Smooth muscle cell (in vitro differentiated cells): ENCODE measurements at regions not wholly inside any gene's neighbourhood (a gene's known extent, or its start where the extent isn't known, plus 50 kb on each side); places are given as distances from the start of the nearest gene placed in this dataset.

ENCODE experiments used
- DNase-seq: peaks from one replicate; lab custom pipeline; 2025; ENCODE audit not compliant: unreplicated experiment; lab: John Stamatoyannopoulos, UW
- H2AFZ ChIP-seq: fragments of 200-600 bp; sonication (generic); 2 replicates; pipeline ENCODE4 v1.6.0; 2016; ENCODE audit warnings: antibody characterized with exemption, low read depth, mild to moderate bottlenecking
- H3F3A ChIP-seq: fragments of 200-600 bp; sonication (generic); 2 replicates; pipeline ENCODE4 v1.6.0; 2017; ENCODE audit warnings: antibody characterized with exemption, low read depth
- H3K27ac ChIP-seq: fragments of 200-600 bp; sonication (generic); 2 replicates; pipeline ENCODE4 v1.5.1; 2016; ENCODE audit warnings: low read depth, mild to moderate bottlenecking
- H3K27me3 ChIP-seq: fragments of 200-600 bp; sonication (generic); 2 replicates; pipeline ENCODE4 v1.6.1; 2016; ENCODE audit warnings: low read depth, mild to moderate bottlenecking
- H3K36me3 ChIP-seq: fragments of 200-600 bp; sonication (generic); 2 replicates; pipeline ENCODE4 v1.5.1; 2016; ENCODE audit warnings: low read depth
- H3K4me1 ChIP-seq: fragments of 200-600 bp; sonication (generic); 2 replicates; pipeline ENCODE4 v1.5.1; 2016; ENCODE audit warnings: low read depth
- H3K4me2 ChIP-seq: fragments of 200-600 bp; sonication (generic); 2 replicates; pipeline ENCODE4 v1.6.0; 2016; ENCODE audit warnings: mild to moderate bottlenecking
- H3K4me3 ChIP-seq: fragments of 200-600 bp; sonication (generic); 2 replicates; pipeline ENCODE4 v1.5.1; 2016; ENCODE audit warnings: mild to moderate bottlenecking
- H3K79me2 ChIP-seq: fragments of 200-600 bp; sonication (generic); 2 replicates; pipeline ENCODE4 v1.6.0; 2016; ENCODE audit warnings: low read depth, mild to moderate bottlenecking
- H3K9ac ChIP-seq: fragments of 200-600 bp; sonication (generic); 2 replicates; pipeline ENCODE4 v1.6.0; 2016; ENCODE audit warnings: low read depth
- H3K9me3 ChIP-seq: fragments of 200-600 bp; sonication (generic); replicated peaks from 2 replicates; pipeline ENCODE4 v1.5.1; 2016; ENCODE audit warnings: low read depth
- H4K20me1 ChIP-seq: fragments of 200-600 bp; sonication (generic); 2 replicates; pipeline ENCODE4 v1.6.0; 2016; ENCODE audit warnings: low read depth
- CTCF ChIP-seq: fragments of 200-600 bp; sonication (generic); IDR thresholded peaks from 2 replicates; pipeline ENCODE4 v1.5.1; 2017; ENCODE audit warnings: borderline replicate concordance, mild to moderate bottlenecking, antibody characterized with exemption; ENCODE audit not compliant: insufficient read depth, poor library complexity, severe bottlenecking
- WGBS: methylation state at CpG from one replicate; pipeline ENCODE4 v1.1.7; 2016; ENCODE audit warnings: low lambda C conversion rate; 5-methylcytosine and 5-hydroxymethylcytosine counted together

DNA sequence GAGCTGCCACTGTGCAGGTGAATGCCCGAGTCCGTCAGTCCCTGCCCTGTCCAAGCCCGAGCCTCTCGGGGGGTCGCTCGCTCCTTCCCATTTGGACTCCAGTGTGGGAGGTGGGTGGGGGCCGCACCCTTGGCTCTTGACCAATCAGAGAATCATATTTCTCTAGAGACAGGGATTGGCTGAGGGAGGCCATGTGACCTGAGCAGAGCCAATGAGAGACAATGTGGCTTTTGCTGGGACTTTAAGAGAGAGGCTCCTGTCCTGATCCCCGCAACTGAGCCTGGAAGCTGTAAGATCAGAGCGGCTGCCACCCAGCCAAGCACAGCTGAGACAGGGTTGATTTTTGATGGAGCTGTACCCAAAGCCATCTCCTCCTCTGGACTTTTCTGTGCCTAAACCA, 199.3 kb downstream of the TFAP2C start:
- Histone ChIP-seq H3K27ac (no peak overlapping the region), H3K4me2 (no peak overlapping the region), H3K4me1 (peaks cover 16% of the 10 kb centered on the region), H3K9ac (no peak overlapping the region), H3F3A (no peaks in the 10 kb centered on the region), H3K36me3 (no peaks in the 10 kb centered on the region), H3K9me3 (no peaks in the 10 kb centered on the region), H3K79me2 (no peaks in the 10 kb centered on the region), H3K27me3 (no peaks in the 10 kb centered on the region), H3K4me3 (no peak overlapping the region), H4K20me1 (no peaks in the 10 kb centered on the region), H2AFZ (no peak overlapping the region)
- no peak for DNase-seq
- WGBS, result 94% methylated on average over 9 of the region's 9 CpGs
- TF ChIP-seq CTCF, result no peak

- DNase-seq, result no peak
- no peaks in the 10 kb centered on the region for H3K36me3 ChIP-seq
- no peaks in the 10 kb centered on the region for H3K9me3 ChIP-seq
- 20% methylated on average over 16 of the region's 17 CpGs for WGBS
- H3K79me2 ChIP-seq, result no peaks in the 10 kb centered on the region
- H3K4me1 ChIP-seq, result peaks cover 16% of the 10 kb centered on the region
- no peaks in the 10 kb centered on the region for H3F3A ChIP-seq
- H3K4me2 ChIP-seq, result peak overlapping the region; percentile 14
- no peak overlapping the region for H3K4me3 ChIP-seq
- H3K27me3 ChIP-seq, result no peaks in the 10 kb centered on the region
- H4K20me1 ChIP-seq, result no peaks in the 10 kb centered on the region
- no peak for TF ChIP-seq CTCF
- no peak overlapping the region for H2AFZ ChIP-seq
- no peak overlapping the region for H3K9ac ChIP-seq
- no peak overlapping the region for H3K27ac ChIP-seq
Observed at GRCh38 chr20:56829788-56830385, 200.8 kb downstream of the TFAP2C start.

GRCh38 chr20:56831795-56832194, 202.7 kb downstream of the TFAP2C start:
- no peaks in the 10 kb centered on the region for H3K79me2 ChIP-seq
- H3K27me3 ChIP-seq, result peaks cover 5% of the 10 kb centered on the region
- no peak overlapping the region for H3K4me3 ChIP-seq
- no peak overlapping the region for H3K9ac ChIP-seq
- no peak overlapping the region for H2AFZ ChIP-seq
- DNase-seq, result no peak
- no peak overlapping the region for H3K4me2 ChIP-seq
- H3F3A ChIP-seq, result no peaks in the 10 kb centered on the region
- 94% methylated on average over 4 of the region's 4 CpGs for WGBS
- TF ChIP-seq CTCF, result no peak
- H3K36me3 ChIP-seq, result no peaks in the 10 kb centered on the region
- H3K27ac ChIP-seq, result no peak overlapping the region
- H3K4me1 ChIP-seq, result peaks cover 13% of the 10 kb centered on the region
- no peaks in the 10 kb centered on the region for H3K9me3 ChIP-seq
- H4K20me1 ChIP-seq, result no peaks in the 10 kb centered on the region

DNA sequence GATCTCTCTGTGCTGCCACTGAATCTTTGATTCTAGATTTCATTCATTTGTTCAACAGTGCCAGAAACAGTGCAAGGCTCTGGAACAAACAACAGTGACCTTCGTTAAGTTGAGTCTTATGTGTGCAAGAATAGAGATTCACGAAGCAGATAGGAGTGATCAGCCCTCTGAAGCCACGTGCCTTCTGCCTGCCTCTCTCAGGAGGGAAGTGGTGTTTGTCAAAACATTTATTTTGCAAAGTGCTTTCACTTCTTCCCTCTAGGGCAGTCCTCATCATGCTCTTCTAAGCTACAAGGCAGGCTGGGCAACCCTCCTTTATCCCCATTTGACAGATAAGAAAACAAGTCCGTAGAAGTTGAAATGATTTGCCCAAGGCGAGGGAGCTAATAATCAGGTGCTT, 204.3 kb downstream of the TFAP2C start:
- Histone ChIP-seq H2AFZ (no peak overlapping the region), H3K4me1 (no peaks in the 10 kb centered on the region), H3K9me3 (no peaks in the 10 kb centered on the region), H3K36me3 (no peaks in the 10 kb centered on the region), H3K27me3 (peaks cover 19% of the 10 kb centered on the region), H4K20me1 (no peaks in the 10 kb centered on the region), H3K4me3 (no peak overlapping the region), H3K79me2 (no peaks in the 10 kb centered on the region), H3F3A (no peaks in the 10 kb centered on the region), H3K4me2 (no peak overlapping the region), H3K9ac (no peak overlapping the region), H3K27ac (no peak overlapping the region)
- no peak for DNase-seq
- TF ChIP-seq CTCF, result no peak
- WGBS, result 67% methylated on average over 5 of the region's 5 CpGs
